Endothelial cell (in vitro differentiated cells): ENCODE measurements at regions not wholly inside any gene's neighbourhood (a gene's known extent, or its start where the extent isn't known, plus 50 kb on each side); places are given as distances from the start of the nearest gene placed in this dataset.
A peak's percentile ranks its signal among the peaks of the same experiment; 100 is the strongest.
"Not testable (repeated sequence)": the region's sequence is repeated elsewhere in the genome, so short reads cannot be mapped to it uniquely, and the experiment has no call there.

Experiments
- DNase-seq: peaks from one replicate; pipeline ENCODE4 v3.0.0; 2021; ENCODE audit warnings: low spot score
- H3K27ac Mint-ChIP-seq: one replicate; pipeline ENCODE4 v1.8.0; 2021; ENCODE audit warnings: mixed read lengths, inconsistent platforms; ENCODE audit not compliant: unreplicated experiment
- H3K27me3 Mint-ChIP-seq: one replicate; pipeline ENCODE4 v1.8.0; 2021; ENCODE audit warnings: mild to moderate bottlenecking, moderate library complexity, mixed read lengths, inconsistent platforms; ENCODE audit not compliant: unreplicated experiment
- H3K36me3 Mint-ChIP-seq: one replicate; pipeline ENCODE4 v1.8.0; 2021; ENCODE audit warnings: mild to moderate bottlenecking, low read depth, mixed read lengths, inconsistent platforms; ENCODE audit not compliant: unreplicated experiment
- H3K4me1 Mint-ChIP-seq: one replicate; pipeline ENCODE4 v1.8.0; 2021; ENCODE audit warnings: mild to moderate bottlenecking, mixed read lengths, inconsistent platforms; ENCODE audit not compliant: unreplicated experiment
- H3K4me3 Mint-ChIP-seq: one replicate; pipeline ENCODE4 v1.8.0; 2021; ENCODE audit warnings: mild to moderate bottlenecking, mixed read lengths, inconsistent platforms; ENCODE audit not compliant: unreplicated experiment
- H3K9me3 Mint-ChIP-seq: one replicate; pipeline ENCODE4 v1.8.0; 2021; ENCODE audit warnings: mixed read lengths, inconsistent platforms; ENCODE audit not compliant: unreplicated experiment
- TF ChIP-seq, protein P1 (sequence below): fragments of 200-600 bp; sonication (generic); IDR thresholded peaks from one replicate; pipeline ENCODE4 v1.5.0; 2021; ENCODE audit warnings: antibody characterized with exemption; ENCODE audit not compliant: unreplicated experiment

DNA sequence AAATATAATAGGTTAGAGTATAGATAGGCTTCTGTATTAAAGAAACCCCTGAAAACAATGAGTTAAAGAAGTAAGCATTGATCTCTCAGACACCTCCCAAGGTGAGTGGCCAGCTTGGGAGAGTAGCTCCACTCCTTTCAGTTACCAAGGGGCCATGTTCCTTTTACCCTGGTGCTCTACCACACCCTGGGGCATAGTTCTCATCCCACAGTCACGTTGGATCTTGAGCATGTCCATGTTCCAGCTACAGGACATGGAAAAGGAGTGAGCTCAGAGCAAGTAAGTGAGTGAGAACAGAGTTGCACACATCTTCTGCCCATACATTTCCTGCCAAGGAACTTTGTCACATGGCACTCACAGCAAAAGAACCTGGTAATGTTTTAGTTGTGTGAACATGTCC, 325.9 kb upstream of the SLC39A10 start:
- Mint-ChIP-seq H3K4me3 (no peak overlapping the region), H3K9me3 (no peaks in the 10 kb centered on the region), H3K4me1 (peaks cover 17% of the 10 kb centered on the region), H3K27me3 (no peaks in the 10 kb centered on the region), H3K27ac (no peak overlapping the region), H3K36me3 (no peaks in the 10 kb centered on the region)
- DNase-seq: no peak
- TF ChIP-seq, protein P1, sequence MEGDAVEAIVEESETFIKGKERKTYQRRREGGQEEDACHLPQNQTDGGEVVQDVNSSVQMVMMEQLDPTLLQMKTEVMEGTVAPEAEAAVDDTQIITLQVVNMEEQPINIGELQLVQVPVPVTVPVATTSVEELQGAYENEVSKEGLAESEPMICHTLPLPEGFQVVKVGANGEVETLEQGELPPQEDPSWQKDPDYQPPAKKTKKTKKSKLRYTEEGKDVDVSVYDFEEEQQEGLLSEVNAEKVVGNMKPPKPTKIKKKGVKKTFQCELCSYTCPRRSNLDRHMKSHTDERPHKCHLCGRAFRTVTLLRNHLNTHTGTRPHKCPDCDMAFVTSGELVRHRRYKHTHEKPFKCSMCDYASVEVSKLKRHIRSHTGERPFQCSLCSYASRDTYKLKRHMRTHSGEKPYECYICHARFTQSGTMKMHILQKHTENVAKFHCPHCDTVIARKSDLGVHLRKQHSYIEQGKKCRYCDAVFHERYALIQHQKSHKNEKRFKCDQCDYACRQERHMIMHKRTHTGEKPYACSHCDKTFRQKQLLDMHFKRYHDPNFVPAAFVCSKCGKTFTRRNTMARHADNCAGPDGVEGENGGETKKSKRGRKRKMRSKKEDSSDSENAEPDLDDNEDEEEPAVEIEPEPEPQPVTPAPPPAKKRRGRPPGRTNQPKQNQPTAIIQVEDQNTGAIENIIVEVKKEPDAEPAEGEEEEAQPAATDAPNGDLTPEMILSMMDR: no peak

DNA sequence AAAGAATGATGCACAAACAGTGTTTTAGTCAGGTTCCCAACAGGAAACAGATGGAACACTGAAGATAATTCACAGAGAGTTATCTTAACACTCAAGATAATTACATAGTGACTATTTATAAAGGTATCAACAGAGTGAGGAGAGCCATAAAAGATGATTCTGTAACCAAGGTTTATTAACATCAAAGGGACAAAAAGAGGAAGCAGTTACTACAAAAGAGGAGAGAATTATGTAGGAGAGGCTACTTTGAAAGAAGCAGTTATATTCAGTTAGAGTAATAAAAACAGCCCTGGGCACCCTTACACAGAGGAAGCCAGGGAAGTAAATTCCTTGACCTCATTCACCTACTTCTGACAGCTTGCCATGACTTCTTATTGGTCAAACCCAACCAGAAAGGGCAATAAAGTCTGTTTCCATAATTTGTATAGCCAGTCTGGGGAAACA, 326.5 kb upstream of the SLC39A10 start:
- Mint-ChIP-seq H3K4me1 (peaks cover 17% of the 10 kb centered on the region), H3K27ac (peak overlapping the region; percentile 68), H3K9me3 (no peaks in the 10 kb centered on the region), H3K4me3 (no peak overlapping the region), H3K27me3 (no peaks in the 10 kb centered on the region), H3K36me3 (no peaks in the 10 kb centered on the region)
- DNase-seq: no peak
- TF ChIP-seq, protein P1: no peak

DNA sequence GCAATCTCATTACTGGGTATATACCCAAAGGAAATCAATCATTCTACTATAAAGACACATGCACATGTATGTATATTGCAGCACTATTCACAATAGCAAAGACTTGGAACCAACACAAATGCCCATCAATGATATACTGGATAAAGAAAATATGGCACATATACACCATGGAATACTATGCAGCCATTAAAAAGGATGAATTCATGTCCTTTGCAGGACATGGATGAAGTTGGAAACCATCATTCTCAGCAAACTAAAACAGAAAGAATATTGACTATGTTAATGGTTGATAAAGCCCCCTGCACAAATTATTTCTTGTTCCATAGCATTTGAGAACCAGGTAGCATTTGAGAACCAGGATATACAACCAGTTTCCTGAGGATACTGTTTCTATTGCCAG, 327.2 kb upstream of the SLC39A10 start:
- not testable (repeated sequence) for H3K27ac Mint-ChIP-seq, H3K27me3 Mint-ChIP-seq, H3K4me3 Mint-ChIP-seq, DNase-seq, H3K9me3 Mint-ChIP-seq, H3K36me3 Mint-ChIP-seq
- H3K4me1 Mint-ChIP-seq: peaks cover 17% of the 10 kb centered on the region

DNA sequence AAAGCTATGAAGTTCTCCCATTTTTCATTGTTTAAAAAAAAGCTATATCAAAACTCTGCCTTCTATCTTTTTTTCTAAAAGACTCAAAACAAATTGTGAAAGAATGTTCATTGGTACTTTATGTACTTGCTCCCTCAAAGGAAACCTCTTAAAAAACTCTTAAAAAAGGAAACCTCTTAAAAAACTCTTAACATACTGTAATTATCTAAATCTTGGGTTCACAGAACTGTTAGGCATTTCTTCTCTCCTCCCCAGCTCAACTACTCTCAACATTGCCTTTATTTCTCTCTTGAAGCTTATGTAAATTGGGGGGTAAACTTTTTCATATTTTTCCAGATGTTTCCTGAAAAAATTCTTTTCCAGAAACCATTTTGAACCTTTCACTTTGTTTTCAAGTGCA, 330.5 kb upstream of the SLC39A10 start:
- H3K36me3 Mint-ChIP-seq: no peaks in the 10 kb centered on the region
- H3K4me1 Mint-ChIP-seq: peaks cover 11% of the 10 kb centered on the region
- no peak for DNase-seq
- TF ChIP-seq, protein P1: no peak
- no peaks in the 10 kb centered on the region for H3K27me3 Mint-ChIP-seq
- no peaks in the 10 kb centered on the region for H3K9me3 Mint-ChIP-seq
- no peak overlapping the region for H3K27ac Mint-ChIP-seq
- H3K4me3 Mint-ChIP-seq: no peak overlapping the region

DNA sequence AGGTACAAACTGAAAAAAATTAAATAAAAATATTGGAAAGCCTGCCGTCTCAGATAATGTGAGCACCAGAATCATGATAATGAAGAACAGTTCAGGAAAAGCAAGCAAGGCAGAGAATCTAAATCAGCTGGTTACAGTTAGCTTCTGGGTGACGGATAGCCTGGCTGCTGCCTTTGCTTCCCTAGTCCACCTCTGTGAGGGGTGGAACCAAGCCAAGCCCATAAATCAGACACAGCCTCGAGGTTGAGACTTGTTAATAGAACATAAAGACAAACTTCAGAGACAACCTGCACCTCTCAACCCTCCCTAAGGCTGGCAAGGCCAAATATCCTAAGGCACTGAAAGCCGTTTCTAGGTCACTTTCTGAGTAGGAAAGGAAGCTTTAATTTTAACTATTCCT, 334.7 kb upstream of the SLC39A10 start:
- H3K4me3 Mint-ChIP-seq: no peak overlapping the region
- no peaks in the 10 kb centered on the region for H3K4me1 Mint-ChIP-seq
- TF ChIP-seq, protein P1: no peak
- no peaks in the 10 kb centered on the region for H3K36me3 Mint-ChIP-seq
- no peak for DNase-seq
- H3K27ac Mint-ChIP-seq: no peak overlapping the region
- no peaks in the 10 kb centered on the region for H3K9me3 Mint-ChIP-seq
- no peaks in the 10 kb centered on the region for H3K27me3 Mint-ChIP-seq
